ENCODE measurements at regions not wholly inside any gene's neighbourhood (a gene's known extent, or its start where the extent isn't known, plus 50 kb on each side); places are given as distances from the start of the nearest gene placed in this dataset.

GRCh38 chr20:40120827-40121226 is 568.2 kb downstream of the MAFB start:
- no peak for DNase-seq

GRCh38 chr20:40111282-40111681 is 577.8 kb downstream of the MAFB start:
- DNase-seq: no peak

- no peak for DNase-seq
These were observed 578.7 kb downstream of the MAFB start for GRCh38 chr20:40110311-40110831.

GRCh38 chr20:40109136-40109535 is 579.9 kb downstream of the MAFB start:
- DNase-seq: no peak

GRCh38 chr20:40108321-40108720 is 580.7 kb downstream of the MAFB start:
- DNase-seq: no peak

- DNase-seq: no peak
These were observed 584.1 kb downstream of the MAFB start for GRCh38 chr20:40104959-40105358.

GRCh38 chr20:40103420-40103819 is 585.6 kb downstream of the MAFB start:
- DNase-seq: no peak

GRCh38 chr20:40101560-40101959 is 587.5 kb downstream of the MAFB start:
- DNase-seq: no peak

- DNase-seq: no peak
These were observed 588.8 kb downstream of the MAFB start for GRCh38 chr20:40100261-40100660.

- DNase-seq: no peak
These were observed 598.8 kb downstream of the MAFB start for GRCh38 chr20:40090236-40090635.

GRCh38 chr20:40087496-40087895 is 601.5 kb downstream of the MAFB start:
- no peak for DNase-seq

GRCh38 chr20:40085513-40085912 is 603.5 kb downstream of the MAFB start:
- DNase-seq: no peak

GRCh38 chr20:40082436-40082835 is 606.6 kb downstream of the MAFB start:
- no peak for DNase-seq

GRCh38 chr20:40081653-40082052 is 607.4 kb downstream of the MAFB start:
- no peak for DNase-seq

- no peak for DNase-seq
These were observed 608.9 kb downstream of the MAFB start for GRCh38 chr20:40080041-40080652.

- no peak for DNase-seq
These were observed 615.4 kb downstream of the MAFB start for GRCh38 chr20:40073535-40074111.

- DNase-seq: no peak
These were observed 616.1 kb downstream of the MAFB start for GRCh38 chr20:40072907-40073306.

GRCh38 chr20:40056171-40056570 is 632.9 kb downstream of the MAFB start:
- DNase-seq: no peak

GRCh38 chr20:40055711-40056110 is 633.3 kb downstream of the MAFB start:
- DNase-seq: no peak

GRCh38 chr20:40054311-40054710 is 634.7 kb downstream of the MAFB start:
- DNase-seq: no peak

- no peak for DNase-seq
These were observed 638.4 kb downstream of the MAFB start for GRCh38 chr20:40050596-40050995.

- no peak for DNase-seq
These were observed 639.2 kb downstream of the MAFB start for GRCh38 chr20:40049854-40050253.

GRCh38 chr20:40046703-40047102 is 642.3 kb downstream of the MAFB start:
- no peak for DNase-seq

GRCh38 chr20:40037511-40037910 is 651.5 kb downstream of the MAFB start:
- DNase-seq: no peak

GRCh38 chr20:40029589-40029988 is 659.4 kb downstream of the MAFB start:
- no peak for DNase-seq
